MM.1S (cell line): ENCODE measurements at regions not wholly inside any gene's neighbourhood (a gene's known extent, or its start where the extent isn't known, plus 50 kb on each side); places are given as distances from the start of the nearest gene placed in this dataset.

Experiments used
- DNase-seq: peaks from one replicate; pipeline ENCODE4 v3.0.0-alpha.2; 2015
- H2AFZ ChIP-seq: fragments of 300-600 bp; sonication (generic); 2 replicates; pipeline ENCODE4 v1.6.0; 2016; ENCODE audit warnings: antibody characterized with exemption, low read length
- H3F3A ChIP-seq: fragments of 300-600 bp; sonication (generic); 2 replicates; pipeline ENCODE4 v1.6.1; 2016; ENCODE audit warnings: mild to moderate bottlenecking, antibody characterized with exemption, low read length, moderate library complexity, mixed read lengths; ENCODE audit not compliant: insufficient read depth
- H3K27ac ChIP-seq: fragments of 300-600 bp; sonication (generic); 2 replicates; pipeline ENCODE4 v1.5.1; 2016; ENCODE audit warnings: mild to moderate bottlenecking, low read length
- H3K27me3 ChIP-seq: fragments of 300-600 bp; sonication (generic); replicated peaks from 2 replicates; pipeline ENCODE4 v1.6.0; 2016; ENCODE audit warnings: low read length; ENCODE audit not compliant: insufficient read depth
- H3K36me3 ChIP-seq: fragments of 300-600 bp; sonication (generic); replicated peaks from 2 replicates; pipeline ENCODE4 v1.6.1; 2016; ENCODE audit warnings: mild to moderate bottlenecking, low read length, mixed read lengths; ENCODE audit not compliant: insufficient read depth
- H3K4me1 ChIP-seq: fragments of 300-600 bp; sonication (generic); 2 replicates; pipeline ENCODE4 v1.6.1; 2016; ENCODE audit warnings: low read length, mixed read lengths
- H3K4me2 ChIP-seq: fragments of 300-600 bp; sonication (generic); 2 replicates; pipeline ENCODE4 v1.6.0; 2016; ENCODE audit warnings: low read depth, low read length
- H3K4me3 ChIP-seq: fragments of 300-600 bp; sonication (generic); 2 replicates; pipeline ENCODE4 v1.5.1; 2016; ENCODE audit warnings: low read length, mixed read lengths
- H3K79me2 ChIP-seq: fragments of 300-600 bp; sonication (generic); 2 replicates; pipeline ENCODE4 v1.6.1; 2016; ENCODE audit warnings: mixed run types, low read length, mixed read lengths
- H3K9ac ChIP-seq: fragments of 300-600 bp; sonication (generic); 2 replicates; pipeline ENCODE4 v1.6.1; 2016; ENCODE audit warnings: low read length, mixed read lengths
- H3K9me2 ChIP-seq: fragments of 300-600 bp; sonication (generic); replicated peaks from 2 replicates; pipeline ENCODE4 v1.6.1; 2016; ENCODE audit warnings: mild to moderate bottlenecking, low read length, mixed read lengths; ENCODE audit not compliant: insufficient read depth
- H3K9me3 ChIP-seq: fragments of 300-600 bp; sonication (generic); replicated peaks from 2 replicates; pipeline ENCODE4 v1.6.1; 2016; ENCODE audit warnings: mild to moderate bottlenecking, low read length, mixed read lengths; ENCODE audit not compliant: insufficient read depth
- H4K20me1 ChIP-seq: fragments of 300-600 bp; sonication (generic); 2 replicates; pipeline ENCODE4 v1.6.1; 2016; ENCODE audit warnings: mild to moderate bottlenecking, low read length, moderate library complexity, mixed read lengths; ENCODE audit not compliant: insufficient read depth
- EZH2 ChIP-seq: fragments of 300-600 bp; sonication (generic); optimal IDR thresholded peaks from 2 replicates; pipeline ENCODE3; 2017; ENCODE audit warnings: low read depth, mild to moderate bottlenecking, antibody characterized with exemption, low read length, mixed read lengths
- EZH2phosphoT487 ChIP-seq: fragments of 300-600 bp; sonication (generic); IDR thresholded peaks from 2 replicates; pipeline ENCODE4 v1.6.1; 2018; ENCODE audit warnings: antibody characterized with exemption, low read length
- TF ChIP-seq, protein P1 (sequence below): fragments of 300-600 bp; sonication (generic); IDR thresholded peaks from 2 replicates; pipeline ENCODE4 v1.5.1; 2016; ENCODE audit warnings: antibody characterized with exemption, low read length, mixed read lengths

DNA sequence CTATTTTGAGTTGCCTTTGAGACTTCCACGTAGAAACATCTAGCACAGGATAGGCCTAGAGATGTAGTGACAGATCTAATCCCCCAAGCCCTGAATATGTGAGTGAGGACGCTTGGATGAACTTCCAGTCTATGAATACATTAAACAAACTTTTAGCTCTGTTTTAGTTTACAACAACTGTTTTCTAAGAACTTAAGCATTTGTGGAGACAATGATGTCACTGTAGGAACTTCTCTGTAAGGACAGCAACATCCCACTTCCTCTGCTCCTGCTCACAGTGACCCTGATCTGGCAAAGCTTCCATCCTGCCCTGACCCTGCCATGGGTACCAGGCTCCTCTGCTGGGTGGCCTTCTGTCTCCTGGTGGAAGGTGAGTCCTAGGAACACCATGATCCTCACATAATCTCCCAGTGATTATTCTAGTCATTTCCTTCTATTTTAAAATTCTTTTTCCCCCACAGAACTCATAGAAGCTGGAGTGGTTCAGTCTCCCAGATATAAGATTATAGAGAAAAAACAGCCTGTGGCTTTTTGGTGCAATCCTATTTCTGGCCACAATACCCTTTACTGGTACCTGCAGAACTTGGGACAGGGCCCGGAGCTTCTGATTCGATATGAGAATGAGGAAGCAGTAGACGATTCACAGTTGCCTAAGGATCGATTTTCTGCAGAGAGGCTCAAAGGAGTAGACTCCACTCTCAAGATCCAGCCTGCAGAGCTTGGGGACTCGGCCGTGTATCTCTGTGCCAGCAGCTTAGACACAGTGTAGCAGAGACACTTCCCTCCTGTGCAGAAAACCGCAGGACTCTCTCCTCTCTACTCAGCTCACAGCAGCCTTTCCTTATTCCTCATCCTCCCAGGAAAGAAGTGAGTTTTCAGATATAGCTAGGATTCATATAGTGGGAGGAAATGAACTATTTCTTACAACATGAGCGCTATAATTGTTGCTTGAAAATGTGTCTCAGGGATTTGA lies 194.4 kb upstream of the PRSS1 start:
- Histone ChIP-seq H3K9me3 (no peaks in the 10 kb centered on the region), H3F3A (no peaks in the 10 kb centered on the region), H3K4me3 (no peak overlapping the region), H3K4me1 (peaks cover 19% of the 10 kb centered on the region), H3K4me2 (no peak overlapping the region), H2AFZ (no peak overlapping the region), H3K79me2 (no peaks in the 10 kb centered on the region), H3K9me2 (no peaks in the 10 kb centered on the region), H3K9ac (no peak overlapping the region), H3K27ac (no peak overlapping the region), H4K20me1 (no peaks in the 10 kb centered on the region), H3K36me3 (no peaks in the 10 kb centered on the region), H3K27me3 (no peaks in the 10 kb centered on the region)
- TF ChIP-seq EZH2phosphoT487 (no peak), EZH2 (no peak)
- TF ChIP-seq, protein P1, sequence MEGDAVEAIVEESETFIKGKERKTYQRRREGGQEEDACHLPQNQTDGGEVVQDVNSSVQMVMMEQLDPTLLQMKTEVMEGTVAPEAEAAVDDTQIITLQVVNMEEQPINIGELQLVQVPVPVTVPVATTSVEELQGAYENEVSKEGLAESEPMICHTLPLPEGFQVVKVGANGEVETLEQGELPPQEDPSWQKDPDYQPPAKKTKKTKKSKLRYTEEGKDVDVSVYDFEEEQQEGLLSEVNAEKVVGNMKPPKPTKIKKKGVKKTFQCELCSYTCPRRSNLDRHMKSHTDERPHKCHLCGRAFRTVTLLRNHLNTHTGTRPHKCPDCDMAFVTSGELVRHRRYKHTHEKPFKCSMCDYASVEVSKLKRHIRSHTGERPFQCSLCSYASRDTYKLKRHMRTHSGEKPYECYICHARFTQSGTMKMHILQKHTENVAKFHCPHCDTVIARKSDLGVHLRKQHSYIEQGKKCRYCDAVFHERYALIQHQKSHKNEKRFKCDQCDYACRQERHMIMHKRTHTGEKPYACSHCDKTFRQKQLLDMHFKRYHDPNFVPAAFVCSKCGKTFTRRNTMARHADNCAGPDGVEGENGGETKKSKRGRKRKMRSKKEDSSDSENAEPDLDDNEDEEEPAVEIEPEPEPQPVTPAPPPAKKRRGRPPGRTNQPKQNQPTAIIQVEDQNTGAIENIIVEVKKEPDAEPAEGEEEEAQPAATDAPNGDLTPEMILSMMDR = no peak
- no peak for DNase-seq

GRCh38 chr7:142553216-142553615 lies 196.1 kb upstream of the PRSS1 start:
- no peak overlapping the region for H3K4me3 ChIP-seq
- no peak overlapping the region for H2AFZ ChIP-seq
- no peak for TF ChIP-seq EZH2
- TF ChIP-seq, protein P1 = no peak
- no peak for TF ChIP-seq EZH2phosphoT487
- DNase-seq = no peak
- H3K36me3 ChIP-seq = no peaks in the 10 kb centered on the region
- H3K79me2 ChIP-seq = no peaks in the 10 kb centered on the region
- no peaks in the 10 kb centered on the region for H4K20me1 ChIP-seq
- no peaks in the 10 kb centered on the region; the same call in 1 of the 2 replicates for H3F3A ChIP-seq
- no peak overlapping the region for H3K4me2 ChIP-seq
- no peak overlapping the region for H3K27ac ChIP-seq
- H3K27me3 ChIP-seq = no peaks in the 10 kb centered on the region
- H3K9me2 ChIP-seq = no peaks in the 10 kb centered on the region
- peaks cover 26% of the 10 kb centered on the region for H3K4me1 ChIP-seq
- H3K9me3 ChIP-seq = no peaks in the 10 kb centered on the region
- no peak overlapping the region for H3K9ac ChIP-seq

DNA sequence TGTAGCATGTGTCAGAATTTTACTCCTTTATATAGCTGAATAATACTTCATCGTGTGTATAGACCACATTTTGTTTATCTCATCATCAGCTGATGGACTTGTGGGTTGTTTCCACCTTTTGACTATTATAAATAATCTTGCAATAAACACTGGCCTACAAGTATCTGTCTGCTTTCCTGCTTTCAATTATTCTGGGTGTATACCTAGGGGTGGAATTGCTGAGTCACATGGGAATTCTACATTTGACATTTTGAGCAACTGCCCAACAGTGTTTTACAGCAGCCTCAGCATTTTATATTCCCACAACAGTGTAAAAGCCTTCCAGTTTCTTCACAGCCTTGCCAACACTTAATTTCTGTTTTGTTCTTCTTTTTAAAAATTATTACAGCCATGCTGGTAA lies 200.3 kb upstream of the PRSS1 start:
- Histone ChIP-seq H3F3A (no peaks in the 10 kb centered on the region; the same call in 1 of the 2 replicates), H3K79me2 (no peaks in the 10 kb centered on the region), H3K4me2 (0 out of 2 replicates have a peak overlapping the region, but pooled peaks have one; percentile 1), H3K4me3 (no peak overlapping the region), H3K36me3 (no peaks in the 10 kb centered on the region), H3K9me2 (no peaks in the 10 kb centered on the region), H2AFZ (no peak overlapping the region), H3K9me3 (no peaks in the 10 kb centered on the region), H3K27ac (no peak overlapping the region), H3K9ac (no peak overlapping the region), H4K20me1 (no peaks in the 10 kb centered on the region), H3K27me3 (no peaks in the 10 kb centered on the region), H3K4me1 (peaks cover 7% of the 10 kb centered on the region; the same call in 1 of the 2 replicates)
- TF ChIP-seq EZH2 (no peak), EZH2phosphoT487 (no peak)
- TF ChIP-seq, protein P1 = no peak
- DNase-seq = no peak
